ENCODE measurements at regions not wholly inside any gene's neighbourhood (a gene's known extent, or its start where the extent isn't known, plus 50 kb on each side); places are given as distances from the start of the nearest gene placed in this dataset.

DNA sequence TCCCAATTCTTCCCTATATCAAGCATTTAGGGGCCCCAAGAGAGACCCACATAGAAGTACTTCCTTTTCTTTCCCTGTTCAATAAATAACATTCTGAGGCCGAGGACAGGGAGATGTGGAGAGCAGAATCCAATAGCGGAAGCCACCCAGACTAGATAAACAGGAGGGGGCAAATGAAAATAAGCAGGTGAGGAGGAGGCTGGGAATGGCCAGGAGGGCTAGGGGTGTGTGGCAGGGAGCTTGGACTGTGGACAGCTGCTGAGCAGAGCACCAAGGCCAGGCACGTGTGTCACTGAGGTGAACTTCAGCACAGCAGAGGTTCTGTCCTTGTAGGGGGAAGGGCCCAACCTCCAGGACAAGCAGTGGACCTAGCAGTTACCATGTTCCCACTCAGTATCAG is 339.2 kb downstream of the FOXA2 start (continued):
- TF ChIP-seq, protein P1, sequence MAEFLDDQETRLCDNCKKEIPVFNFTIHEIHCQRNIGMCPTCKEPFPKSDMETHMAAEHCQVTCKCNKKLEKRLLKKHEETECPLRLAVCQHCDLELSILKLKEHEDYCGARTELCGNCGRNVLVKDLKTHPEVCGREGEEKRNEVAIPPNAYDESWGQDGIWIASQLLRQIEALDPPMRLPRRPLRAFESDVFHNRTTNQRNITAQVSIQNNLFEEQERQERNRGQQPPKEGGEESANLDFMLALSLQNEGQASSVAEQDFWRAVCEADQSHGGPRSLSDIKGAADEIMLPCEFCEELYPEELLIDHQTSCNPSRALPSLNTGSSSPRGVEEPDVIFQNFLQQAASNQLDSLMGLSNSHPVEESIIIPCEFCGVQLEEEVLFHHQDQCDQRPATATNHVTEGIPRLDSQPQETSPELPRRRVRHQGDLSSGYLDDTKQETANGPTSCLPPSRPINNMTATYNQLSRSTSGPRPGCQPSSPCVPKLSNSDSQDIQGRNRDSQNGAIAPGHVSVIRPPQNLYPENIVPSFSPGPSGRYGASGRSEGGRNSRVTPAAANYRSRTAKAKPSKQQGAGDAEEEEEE (CRISPR knock-in tag; IDR thresholded peaks at IDR 0.05; ENCODE audit: borderline replicate concordance), result peak; percentile 87; the same call in 1 of the 2 replicates
- TF ChIP-seq, protein P2, sequence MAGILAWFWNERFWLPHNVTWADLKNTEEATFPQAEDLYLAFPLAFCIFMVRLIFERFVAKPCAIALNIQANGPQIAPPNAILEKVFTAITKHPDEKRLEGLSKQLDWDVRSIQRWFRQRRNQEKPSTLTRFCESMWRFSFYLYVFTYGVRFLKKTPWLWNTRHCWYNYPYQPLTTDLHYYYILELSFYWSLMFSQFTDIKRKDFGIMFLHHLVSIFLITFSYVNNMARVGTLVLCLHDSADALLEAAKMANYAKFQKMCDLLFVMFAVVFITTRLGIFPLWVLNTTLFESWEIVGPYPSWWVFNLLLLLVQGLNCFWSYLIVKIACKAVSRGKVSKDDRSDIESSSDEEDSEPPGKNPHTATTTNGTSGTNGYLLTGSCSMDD (CRISPR knock-in tag; IDR thresholded peaks at IDR 0.05), result no peak
- TF ChIP-seq, protein P3, sequence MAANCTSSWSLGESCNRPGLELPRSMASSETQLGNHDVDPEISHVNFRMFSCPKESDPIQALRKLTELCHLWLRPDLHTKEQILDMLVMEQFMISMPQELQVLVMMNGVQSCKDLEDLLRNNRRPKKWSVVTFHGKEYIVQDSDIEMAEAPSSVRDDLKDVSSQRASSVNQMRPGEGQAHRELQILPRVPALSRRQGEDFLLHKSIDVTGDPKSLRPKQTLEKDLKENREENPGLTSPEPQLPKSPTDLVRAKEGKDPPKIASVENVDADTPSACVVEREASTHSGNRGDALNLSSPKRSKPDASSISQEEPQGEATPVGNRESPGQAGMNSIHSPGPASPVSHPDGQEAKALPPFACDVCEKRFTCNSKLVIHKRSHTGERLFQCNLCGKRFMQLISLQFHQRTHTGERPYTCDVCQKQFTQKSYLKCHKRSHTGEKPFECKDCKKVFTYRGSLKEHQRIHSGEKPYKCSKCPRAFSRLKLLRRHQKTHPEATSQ (CRISPR knock-in tag; IDR thresholded peaks at IDR 0.05; ENCODE audit: borderline replicate concordance), result no peak
- no peak for TF ChIP-seq NFRKB (IDR thresholded peaks at IDR 0.05)
- TF ChIP-seq ZFP62 (CRISPR knock-in tag; IDR thresholded peaks at IDR 0.05), result no peak
- TF ChIP-seq CAMTA2 (CRISPR knock-in tag; IDR thresholded peaks at IDR 0.05; ENCODE audit: borderline replicate concordance), result no peak
- TF ChIP-seq ZNF547 (CRISPR knock-in tag; IDR thresholded peaks at IDR 0.05), result no peak
- TF ChIP-seq, protein P4, sequence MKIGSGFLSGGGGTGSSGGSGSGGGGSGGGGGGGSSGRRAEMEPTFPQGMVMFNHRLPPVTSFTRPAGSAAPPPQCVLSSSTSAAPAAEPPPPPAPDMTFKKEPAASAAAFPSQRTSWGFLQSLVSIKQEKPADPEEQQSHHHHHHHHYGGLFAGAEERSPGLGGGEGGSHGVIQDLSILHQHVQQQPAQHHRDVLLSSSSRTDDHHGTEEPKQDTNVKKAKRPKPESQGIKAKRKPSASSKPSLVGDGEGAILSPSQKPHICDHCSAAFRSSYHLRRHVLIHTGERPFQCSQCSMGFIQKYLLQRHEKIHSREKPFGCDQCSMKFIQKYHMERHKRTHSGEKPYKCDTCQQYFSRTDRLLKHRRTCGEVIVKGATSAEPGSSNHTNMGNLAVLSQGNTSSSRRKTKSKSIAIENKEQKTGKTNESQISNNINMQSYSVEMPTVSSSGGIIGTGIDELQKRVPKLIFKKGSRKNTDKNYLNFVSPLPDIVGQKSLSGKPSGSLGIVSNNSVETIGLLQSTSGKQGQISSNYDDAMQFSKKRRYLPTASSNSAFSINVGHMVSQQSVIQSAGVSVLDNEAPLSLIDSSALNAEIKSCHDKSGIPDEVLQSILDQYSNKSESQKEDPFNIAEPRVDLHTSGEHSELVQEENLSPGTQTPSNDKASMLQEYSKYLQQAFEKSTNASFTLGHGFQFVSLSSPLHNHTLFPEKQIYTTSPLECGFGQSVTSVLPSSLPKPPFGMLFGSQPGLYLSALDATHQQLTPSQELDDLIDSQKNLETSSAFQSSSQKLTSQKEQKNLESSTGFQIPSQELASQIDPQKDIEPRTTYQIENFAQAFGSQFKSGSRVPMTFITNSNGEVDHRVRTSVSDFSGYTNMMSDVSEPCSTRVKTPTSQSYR (CRISPR knock-in tag; IDR thresholded peaks at IDR 0.05; ENCODE audit: borderline replicate concordance), result peak; percentile 93
- TF ChIP-seq NR2F6 (IDR thresholded peaks at IDR 0.05), result no peak
- TF ChIP-seq NR2F6 (CRISPR knock-in tag; IDR thresholded peaks at IDR 0.05), result peak; percentile 35; the same call in 1 of the 2 replicates
- TF ChIP-seq ZNF788 (CRISPR knock-in tag; IDR thresholded peaks at IDR 0.05; ENCODE audit: borderline replicate concordance), result no peak; the same call in 1 of the 2 replicates
- TF ChIP-seq, protein P5, sequence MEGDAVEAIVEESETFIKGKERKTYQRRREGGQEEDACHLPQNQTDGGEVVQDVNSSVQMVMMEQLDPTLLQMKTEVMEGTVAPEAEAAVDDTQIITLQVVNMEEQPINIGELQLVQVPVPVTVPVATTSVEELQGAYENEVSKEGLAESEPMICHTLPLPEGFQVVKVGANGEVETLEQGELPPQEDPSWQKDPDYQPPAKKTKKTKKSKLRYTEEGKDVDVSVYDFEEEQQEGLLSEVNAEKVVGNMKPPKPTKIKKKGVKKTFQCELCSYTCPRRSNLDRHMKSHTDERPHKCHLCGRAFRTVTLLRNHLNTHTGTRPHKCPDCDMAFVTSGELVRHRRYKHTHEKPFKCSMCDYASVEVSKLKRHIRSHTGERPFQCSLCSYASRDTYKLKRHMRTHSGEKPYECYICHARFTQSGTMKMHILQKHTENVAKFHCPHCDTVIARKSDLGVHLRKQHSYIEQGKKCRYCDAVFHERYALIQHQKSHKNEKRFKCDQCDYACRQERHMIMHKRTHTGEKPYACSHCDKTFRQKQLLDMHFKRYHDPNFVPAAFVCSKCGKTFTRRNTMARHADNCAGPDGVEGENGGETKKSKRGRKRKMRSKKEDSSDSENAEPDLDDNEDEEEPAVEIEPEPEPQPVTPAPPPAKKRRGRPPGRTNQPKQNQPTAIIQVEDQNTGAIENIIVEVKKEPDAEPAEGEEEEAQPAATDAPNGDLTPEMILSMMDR (CRISPR knock-in tag; IDR thresholded peaks at IDR 0.05), result 0 out of 2 replicates have a peak, but pooled peaks have one; percentile 16
- no peak for TF ChIP-seq ARNT (IDR thresholded peaks at IDR 0.05)
- peak in 1 of 2 experiments; percentile 16; a peak in 1 of 4 replicates for TF ChIP-seq NR2F1 (CRISPR knock-in tag; IDR thresholded peaks at IDR 0.05)
- TF ChIP-seq RNF2 (conservative IDR thresholded peaks at IDR 0.05; ENCODE audit: low read depth), result peak; percentile 61; the same call in 1 of the 2 replicates
- TF ChIP-seq SPEN (CRISPR knock-in tag; IDR thresholded peaks at IDR 0.05; ENCODE audit: low read depth), result peak; percentile 86; the same call in 1 of the 2 replicates
- TF ChIP-seq, protein P6, sequence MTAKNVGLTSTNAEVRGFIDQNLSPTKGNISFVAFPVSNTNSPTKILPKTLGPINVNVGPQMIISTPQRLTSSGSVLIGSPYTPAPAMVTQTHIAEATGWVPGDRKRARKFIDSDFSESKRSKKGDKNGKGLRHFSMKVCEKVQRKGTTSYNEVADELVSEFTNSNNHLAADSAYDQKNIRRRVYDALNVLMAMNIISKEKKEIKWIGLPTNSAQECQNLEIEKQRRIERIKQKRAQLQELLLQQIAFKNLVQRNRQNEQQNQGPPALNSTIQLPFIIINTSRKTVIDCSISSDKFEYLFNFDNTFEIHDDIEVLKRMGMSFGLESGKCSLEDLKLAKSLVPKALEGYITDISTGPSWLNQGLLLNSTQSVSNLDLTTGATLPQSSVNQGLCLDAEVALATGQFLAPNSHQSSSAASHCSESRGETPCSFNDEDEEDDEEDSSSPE (CRISPR knock-in tag; IDR thresholded peaks at IDR 0.05), result no peak
- TF ChIP-seq, protein P7, sequence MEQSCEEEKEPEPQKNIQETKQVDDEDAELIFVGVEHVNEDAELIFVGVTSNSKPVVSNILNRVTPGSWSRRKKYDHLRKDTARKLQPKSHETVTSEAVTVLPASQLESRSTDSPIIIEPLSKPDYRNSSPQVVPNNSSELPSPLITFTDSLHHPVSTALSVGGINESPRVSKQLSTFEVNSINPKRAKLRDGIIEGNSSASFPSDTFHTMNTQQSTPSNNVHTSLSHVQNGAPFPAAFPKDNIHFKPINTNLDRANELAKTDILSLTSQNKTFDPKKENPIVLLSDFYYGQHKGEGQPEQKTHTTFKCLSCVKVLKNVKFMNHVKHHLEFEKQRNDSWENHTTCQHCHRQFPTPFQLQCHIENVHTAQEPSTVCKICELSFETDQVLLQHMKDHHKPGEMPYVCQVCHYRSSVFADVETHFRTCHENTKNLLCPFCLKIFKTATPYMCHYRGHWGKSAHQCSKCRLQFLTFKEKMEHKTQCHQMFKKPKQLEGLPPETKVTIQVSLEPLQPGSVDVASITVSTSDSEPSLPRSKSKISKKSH (CRISPR knock-in tag; IDR thresholded peaks at IDR 0.05; ENCODE audit: borderline replicate concordance), result 0 out of 2 replicates have a peak, but pooled peaks have one; percentile 29
- TF ChIP-seq YEATS2 (CRISPR knock-in tag; IDR thresholded peaks at IDR 0.05; ENCODE audit: borderline replicate concordance), result no peak

Measured in HepG2 (cell line).